IMR-90 (cell line): ENCODE measurements at regions not wholly inside any gene's neighbourhood (a gene's known extent, or its start where the extent isn't known, plus 50 kb on each side); places are given as distances from the start of the nearest gene placed in this dataset.

Source experiments
- CEBPB ChIP-seq: IDR thresholded peaks from 2 replicates; pipeline ENCODE4 v1.6.1; 2012; ENCODE audit warnings: low read depth, low read length, improper control_type of control experiment
- CHD1 ChIP-seq: IDR thresholded peaks from 2 replicates; pipeline ENCODE4 v1.6.1; 2012; ENCODE audit warnings: low read depth, low read length, improper control_type of control experiment
- CTCF ChIP-seq: conservative IDR thresholded peaks from 2 replicates; pipeline ENCODE4 v1.5.1; 2012; ENCODE audit warnings: mild to moderate bottlenecking, low read depth, low read length, improper control_type of control experiment
- FOS ChIP-seq: fragments of 150-350 bp; IDR thresholded peaks from 2 replicates; pipeline ENCODE4 v1.6.1; 2016; ENCODE audit warnings: low read depth, low read length
- MAFK ChIP-seq: IDR thresholded peaks from 2 replicates; pipeline ENCODE4 v1.6.1; 2012; ENCODE audit warnings: low read depth, low read length, improper control_type of control experiment
- POLR2A ChIP-seq: IDR thresholded peaks from 2 replicates; pipeline ENCODE4 v1.6.1; 2012; ENCODE audit warnings: mild to moderate bottlenecking, low read depth, low read length
- RAD21 ChIP-seq: IDR thresholded peaks from 2 replicates; pipeline ENCODE4 v1.6.1; 2012; ENCODE audit warnings: low read length, improper control_type of control experiment
- RFX5 ChIP-seq: IDR thresholded peaks from 2 replicates; pipeline ENCODE4 v1.8.0; 2012; ENCODE audit warnings: low read depth, mild to moderate bottlenecking, low read length, moderate library complexity
- SMC3 ChIP-seq: fragments of 150-350 bp; IDR thresholded peaks from 2 replicates; pipeline ENCODE4 v1.6.1; 2016; ENCODE audit warnings: low read depth, mild to moderate bottlenecking, antibody characterized with exemption, low read length, moderate library complexity
- USF2 ChIP-seq: fragments of 150-350 bp; IDR thresholded peaks from 2 replicates; pipeline ENCODE4 v1.6.1; 2017; ENCODE audit warnings: mild to moderate bottlenecking, antibody characterized with exemption, low read length, low read depth

GRCh38 chr18:43525169-43525568 lies 247.9 kb upstream of the SYT4 start:
- TF ChIP-seq CTCF, result no peak
- TF ChIP-seq MAFK, result no peak
- no peak for TF ChIP-seq FOS
- no peak for TF ChIP-seq CEBPB
- TF ChIP-seq POLR2A, result no peak
- TF ChIP-seq USF2, result no peak
- TF ChIP-seq RAD21, result no peak
- TF ChIP-seq CHD1, result no peak
- TF ChIP-seq SMC3, result no peak
- TF ChIP-seq RFX5, result no peak
